DND-41 (cell line): ENCODE measurements at regions not wholly inside any gene's neighbourhood (a gene's known extent, or its start where the extent isn't known, plus 50 kb on each side); places are given as distances from the start of the nearest gene placed in this dataset.
"Not testable (repeated sequence)": the region's sequence is repeated elsewhere in the genome, so short reads cannot be mapped to it uniquely, and the experiment has no call there.

Source experiments
- ATAC-seq: fragments of 200-7000 bp; cut with Tn5 transposase; 3 replicates; pipeline ENCODE4 v1.9.1; 2021; ENCODE audit warnings: low read depth; ENCODE audit not compliant: insufficient read depth
- DNase-seq: peaks from one replicate; pipeline ENCODE4 v3.0.0-alpha.2; 2020
- H2AFZ ChIP-seq: 2 replicates; pipeline ENCODE4 v1.6.0; 2012; ENCODE audit warnings: low read depth, low read length
- H3K27ac ChIP-seq: 2 replicates; pipeline ENCODE4 v1.5.1; 2012; ENCODE audit warnings: low read length, inconsistent platforms
- H3K27me3 ChIP-seq: fragments of 200-600 bp; sonication (generic); 2 replicates; pipeline ENCODE4 v1.6.0; 2012; ENCODE audit warnings: low read length, mild to moderate bottlenecking, inconsistent platforms; ENCODE audit not compliant: insufficient read depth, poor library complexity
- H3K36me3 ChIP-seq: 2 replicates; pipeline ENCODE4 v1.5.1; 2012; ENCODE audit warnings: low read length, inconsistent platforms; ENCODE audit not compliant: insufficient read depth
- H3K4me1 ChIP-seq: 2 replicates; pipeline ENCODE4 v1.5.1; 2012; ENCODE audit warnings: mild to moderate bottlenecking, low read length; ENCODE audit not compliant: insufficient read depth
- H3K4me2 ChIP-seq: 2 replicates; pipeline ENCODE4 v1.6.0; 2012; ENCODE audit warnings: mild to moderate bottlenecking, moderate library complexity, low read length, inconsistent platforms; ENCODE audit not compliant: insufficient read depth
- H3K4me3 ChIP-seq, 2 experiments: fragments of 200-600 bp in 1 of 2; shearing (Covaris generic) in 1 of 2; 2 replicates each; pipeline ENCODE4 v1.5.1; 2012 to 2016; ENCODE audit warnings: inconsistent platforms in 2 of 2, low read length in 2 of 2, mild to moderate bottlenecking in 2 of 2, low read depth in 1 of 2, moderate library complexity in 1 of 2
- H3K79me2 ChIP-seq: 2 replicates; pipeline ENCODE4 v1.6.0; 2012; ENCODE audit warnings: low read length, inconsistent platforms; ENCODE audit not compliant: insufficient read depth
- H3K9ac ChIP-seq: 2 replicates; pipeline ENCODE4 v1.6.0; 2012; ENCODE audit warnings: low read depth, mild to moderate bottlenecking, inconsistent platforms, low read length, moderate library complexity
- H3K9me3 ChIP-seq: 2 replicates; pipeline ENCODE4 v1.5.1; 2012; ENCODE audit warnings: low read length, moderate library complexity, mild to moderate bottlenecking, inconsistent platforms; ENCODE audit not compliant: insufficient read depth, severe bottlenecking
- H4K20me1 ChIP-seq: 2 replicates; pipeline ENCODE4 v1.6.0; 2012; ENCODE audit warnings: low read length; ENCODE audit not compliant: insufficient read depth
- CTCF ChIP-seq: IDR thresholded peaks from 2 replicates; pipeline ENCODE4 v1.5.1; 2012; ENCODE audit warnings: borderline replicate concordance, low read length, moderate library complexity, mild to moderate bottlenecking; ENCODE audit not compliant: poor library complexity, severe bottlenecking; ENCODE audit errors: extremely low read depth
- EZH2 ChIP-seq: IDR thresholded peaks from 3 replicates; pipeline ENCODE4 v1.6.1; 2012; ENCODE audit warnings: borderline replicate concordance, low read depth, mild to moderate bottlenecking, moderate library complexity, low read length, inconsistent platforms; ENCODE audit not compliant: severe bottlenecking

GRCh38 chr20:40019510-40019909 lies 669.5 kb downstream of the MAFB start:
- Histone ChIP-seq H3K9me3 (no peaks in the 10 kb centered on the region), H3K4me2 (no peak overlapping the region), H3K4me1 (no peaks in the 10 kb centered on the region), H3K79me2 (no peaks in the 10 kb centered on the region), H3K9ac (no peak overlapping the region), H3K27me3 (peaks cover 7% of the 10 kb centered on the region), H2AFZ (no peak overlapping the region), H3K4me3 (no peak overlapping the region), H3K27ac (no peak overlapping the region), H3K36me3 (no peaks in the 10 kb centered on the region), H4K20me1 (no peaks in the 10 kb centered on the region)
- TF ChIP-seq EZH2 (no peak), CTCF (no peak)
- ATAC-seq (no peak), DNase-seq (no peak)

GRCh38 chr20:40017765-40018164 lies 671.3 kb downstream of the MAFB start:
- Histone ChIP-seq H3K9me3 (no peaks in the 10 kb centered on the region), H3K36me3 (no peaks in the 10 kb centered on the region), H3K4me3 (no peak overlapping the region), H3K79me2 (no peaks in the 10 kb centered on the region), H3K27ac (no peak overlapping the region), H3K4me1 (no peaks in the 10 kb centered on the region), H4K20me1 (no peaks in the 10 kb centered on the region), H3K9ac (no peak overlapping the region), H3K27me3 (peaks cover 3% of the 10 kb centered on the region), H3K4me2 (no peak overlapping the region), H2AFZ (no peak overlapping the region)
- TF ChIP-seq CTCF = no peak
- no peak for TF ChIP-seq EZH2
- no peak for DNase-seq
- no peak for ATAC-seq

DNA sequence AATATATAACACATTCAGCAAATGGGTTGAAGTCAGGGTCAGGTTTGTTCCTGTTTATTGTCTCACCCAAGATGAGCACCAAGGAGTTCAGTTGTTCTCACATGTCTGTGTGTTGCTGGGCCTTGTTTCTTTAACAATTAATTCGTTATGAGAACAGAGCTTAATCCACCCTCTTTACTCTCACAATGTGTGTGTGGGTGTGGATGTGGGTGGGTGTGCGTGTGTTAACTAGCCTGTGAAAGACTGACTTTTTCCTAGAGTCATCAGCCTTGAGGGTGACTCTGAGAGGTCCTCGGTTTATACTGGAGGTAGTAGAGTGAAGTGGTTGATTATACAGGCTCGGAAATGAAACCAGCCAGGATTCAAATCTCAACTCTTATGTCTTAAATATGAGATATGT lies 672.1 kb downstream of the MAFB start:
- no peak overlapping the region for H3K27ac ChIP-seq
- ATAC-seq = no peak
- TF ChIP-seq EZH2 (no peak), CTCF (no peak)

DNA sequence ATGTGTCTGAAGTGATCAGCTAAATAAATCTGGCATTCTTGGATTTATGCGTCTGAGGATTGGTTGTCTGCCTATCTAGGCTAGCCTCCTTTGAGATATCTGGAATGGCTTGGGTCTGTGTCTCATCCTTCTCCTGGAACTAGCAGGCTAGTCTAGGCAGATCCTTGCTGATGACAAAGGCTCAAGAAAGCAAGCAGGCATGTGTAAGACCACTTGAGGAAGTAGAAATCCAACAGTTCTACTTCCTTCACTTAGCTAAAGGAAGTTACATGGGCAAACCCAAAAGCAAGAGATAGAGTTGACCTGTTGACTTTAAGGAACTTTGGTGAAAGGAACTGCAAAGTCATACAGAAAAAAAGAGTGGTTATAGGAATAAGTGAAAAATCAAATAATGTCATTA lies 672.6 kb downstream of the MAFB start:
- H3K27ac ChIP-seq = no peak overlapping the region
- no peaks in the 10 kb centered on the region for H3K9me3 ChIP-seq
- DNase-seq (no peak), ATAC-seq (no peak)
- H3K4me3 ChIP-seq = no peak overlapping the region
- no peak overlapping the region for H2AFZ ChIP-seq
- H3K79me2 ChIP-seq = no peaks in the 10 kb centered on the region
- no peaks in the 10 kb centered on the region for H3K4me1 ChIP-seq
- no peaks in the 10 kb centered on the region for H4K20me1 ChIP-seq
- TF ChIP-seq CTCF (no peak), EZH2 (no peak)
- no peaks in the 10 kb centered on the region for H3K27me3 ChIP-seq
- H3K36me3 ChIP-seq = no peaks in the 10 kb centered on the region
- H3K9ac ChIP-seq = no peak overlapping the region
- H3K4me2 ChIP-seq = no peak overlapping the region

More for the DNA sequence above, 672.1 kb downstream of the MAFB start:
- no peak overlapping the region for H3K4me3 ChIP-seq
- H3K4me2 ChIP-seq = no peak overlapping the region
- H2AFZ ChIP-seq = no peak overlapping the region
- no peaks in the 10 kb centered on the region for H4K20me1 ChIP-seq
- no peaks in the 10 kb centered on the region for H3K27me3 ChIP-seq
- H3K79me2 ChIP-seq = no peaks in the 10 kb centered on the region
- H3K4me1 ChIP-seq = no peaks in the 10 kb centered on the region
- no peak overlapping the region for H3K9ac ChIP-seq
- H3K36me3 ChIP-seq = no peaks in the 10 kb centered on the region
- no peaks in the 10 kb centered on the region for H3K9me3 ChIP-seq
- no peak for DNase-seq

DNA sequence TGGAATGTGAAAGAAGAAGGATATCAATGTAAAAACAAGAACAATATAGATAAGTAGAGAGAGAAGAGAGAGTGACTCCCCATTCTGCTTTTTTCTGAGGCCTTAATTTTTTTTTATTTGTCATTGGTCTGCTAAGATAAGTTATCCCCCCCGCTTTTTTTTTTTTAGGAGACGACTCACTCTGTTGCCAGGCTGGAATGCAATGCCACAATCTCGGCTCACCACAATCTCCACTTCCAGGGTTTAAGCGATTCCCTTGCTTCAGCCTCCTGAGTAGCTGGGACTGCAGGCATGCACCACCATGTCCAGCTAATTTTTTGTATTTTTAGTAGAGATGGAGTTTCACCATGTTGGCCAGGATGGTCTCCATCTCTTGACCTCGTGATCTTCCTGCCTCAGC lies 677.0 kb downstream of the MAFB start:
- H2AFZ ChIP-seq, H4K20me1 ChIP-seq, H3K79me2 ChIP-seq, H3K9ac ChIP-seq, ATAC-seq, H3K27me3 ChIP-seq, DNase-seq, H3K27ac ChIP-seq, H3K36me3 ChIP-seq, H3K4me3 ChIP-seq, H3K9me3 ChIP-seq, H3K4me1 ChIP-seq, H3K4me2 ChIP-seq: not testable (repeated sequence)
